ENCODE measurements at regions not wholly inside any gene's neighbourhood (a gene's known extent, or its start where the extent isn't known, plus 50 kb on each side); places are given as distances from the start of the nearest gene placed in this dataset.

DNA sequence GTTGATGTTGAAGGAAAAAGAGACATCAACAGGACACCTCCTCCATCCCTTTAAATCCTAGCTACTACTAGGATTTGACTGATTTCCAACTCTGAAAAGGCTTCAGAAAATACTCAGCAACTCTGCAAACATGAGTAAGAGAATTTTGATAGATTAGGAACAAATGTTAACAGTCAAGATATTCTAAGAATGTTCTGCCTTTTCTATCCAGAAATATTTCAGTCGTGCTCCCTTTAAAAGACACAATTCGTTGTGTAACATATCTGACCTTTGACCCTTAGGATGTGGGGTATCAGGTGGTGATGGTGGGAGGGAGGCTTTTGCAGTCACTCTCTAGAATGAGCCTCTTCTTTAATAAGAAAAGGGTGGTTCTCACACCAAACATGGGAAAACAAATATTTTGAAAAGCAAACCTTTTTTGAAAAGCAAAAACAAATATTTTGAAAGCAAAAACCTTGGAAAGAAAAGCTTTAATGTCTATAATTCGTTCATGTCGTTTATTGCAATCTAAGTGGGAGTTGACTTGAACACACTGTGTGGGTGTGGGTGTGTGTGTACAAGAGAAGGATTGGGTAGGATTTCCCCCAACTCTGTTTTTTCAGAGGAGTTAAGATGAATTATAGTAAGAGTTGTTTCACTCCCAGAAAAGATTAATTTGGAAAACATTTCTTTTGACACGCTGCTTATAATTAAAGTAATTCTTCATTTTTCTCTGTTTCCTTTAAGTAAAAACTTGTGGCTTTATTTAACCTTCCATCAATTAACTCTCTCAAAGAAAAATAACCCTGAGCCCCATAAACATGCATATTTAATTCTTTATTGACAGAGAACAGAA, 152.8 kb downstream of the TMEM167A start:
- no peaks in the 10 kb centered on the region for H3K27me3 Mint-ChIP-seq
- H3K4me3 Mint-ChIP-seq, result no peak overlapping the region
- no peak overlapping the region for H3K27ac Mint-ChIP-seq
- no peaks in the 10 kb centered on the region for H3K9me3 Mint-ChIP-seq (ENCODE audit: low read depth)
- no peaks in the 10 kb centered on the region for H3K4me1 Mint-ChIP-seq (ENCODE audit: low read depth)
- no peaks in the 10 kb centered on the region for H3K36me3 Mint-ChIP-seq

DNA sequence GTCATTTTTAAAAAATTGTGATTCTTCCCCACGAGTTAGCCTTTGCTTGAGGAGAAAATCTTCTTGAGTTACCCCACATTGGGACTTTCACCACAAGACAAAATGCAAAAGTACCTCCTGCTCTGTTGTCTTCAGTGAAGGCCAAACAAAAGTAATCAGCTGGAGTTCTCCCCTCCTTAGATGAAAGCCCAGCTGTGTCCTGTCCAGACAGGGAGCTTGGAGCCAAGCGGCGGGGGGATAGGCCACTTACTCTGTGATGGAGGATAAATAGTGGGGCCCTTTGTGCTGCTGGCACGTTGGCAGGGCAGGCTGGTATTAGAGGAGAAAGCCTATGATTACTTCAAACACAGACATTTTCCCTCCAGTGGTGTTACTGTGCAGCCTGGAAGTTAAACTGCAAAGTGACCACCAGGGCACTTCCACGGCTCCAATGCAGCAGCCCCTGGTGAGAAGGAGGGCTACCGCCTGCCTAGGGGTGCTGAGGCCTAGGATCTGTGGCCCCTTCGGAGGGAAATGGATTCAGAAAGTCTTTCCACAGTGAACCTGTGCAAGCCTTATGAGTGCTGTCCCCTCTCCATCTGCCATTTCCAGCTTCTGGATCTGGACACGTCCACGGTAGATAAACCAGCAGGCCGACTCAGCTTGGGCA, 155.0 kb downstream of the TMEM167A start:
- no peaks in the 10 kb centered on the region for H3K4me1 Mint-ChIP-seq (ENCODE audit: low read depth)
- H3K4me3 Mint-ChIP-seq, result no peak overlapping the region
- H3K36me3 Mint-ChIP-seq, result no peaks in the 10 kb centered on the region
- H3K27ac Mint-ChIP-seq, result no peak overlapping the region
- H3K27me3 Mint-ChIP-seq, result no peaks in the 10 kb centered on the region
- no peaks in the 10 kb centered on the region for H3K9me3 Mint-ChIP-seq (ENCODE audit: low read depth)

DNA sequence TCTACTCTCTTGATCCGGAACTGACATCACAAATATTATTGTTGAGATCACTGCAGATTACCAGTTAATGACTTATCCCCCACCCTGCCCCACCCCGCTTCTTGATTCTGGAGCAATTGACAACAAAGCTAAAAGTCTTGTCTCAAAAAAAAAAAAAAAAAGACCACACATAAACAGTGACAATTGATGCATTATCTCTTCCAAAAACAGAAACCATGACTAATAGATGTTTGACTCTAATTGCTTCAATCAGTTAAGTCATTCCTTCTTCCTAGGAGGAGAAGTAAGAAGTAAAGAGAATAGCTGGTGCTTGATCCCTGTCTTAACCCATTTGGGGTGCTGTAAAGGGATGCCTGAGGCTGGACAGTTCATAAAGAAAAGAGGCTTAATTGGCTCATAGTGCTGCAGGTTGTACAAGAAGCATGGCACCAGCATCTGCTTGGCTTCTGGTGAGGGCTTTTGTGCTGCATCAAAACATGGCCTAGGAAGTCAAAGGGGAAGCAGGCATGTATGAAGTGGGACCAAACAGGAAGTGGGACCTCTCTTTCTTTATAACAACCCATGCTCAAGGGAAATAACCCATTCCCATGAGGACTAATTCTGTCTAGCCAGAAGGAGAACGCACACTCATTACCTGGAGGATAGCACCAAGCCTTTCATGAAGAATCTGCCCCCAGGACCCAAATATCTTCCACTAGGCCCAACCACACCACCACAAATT, 158.7 kb downstream of the TMEM167A start:
- H3K27ac Mint-ChIP-seq, result no peak overlapping the region
- peaks cover 16% of the 10 kb centered on the region for H3K9me3 Mint-ChIP-seq (ENCODE audit: low read depth)
- H3K4me1 Mint-ChIP-seq (ENCODE audit: low read depth), result no peaks in the 10 kb centered on the region
- H3K4me3 Mint-ChIP-seq, result no peak overlapping the region
- H3K27me3 Mint-ChIP-seq, result peaks cover 1% of the 10 kb centered on the region
- peaks cover 6% of the 10 kb centered on the region for H3K36me3 Mint-ChIP-seq

DNA sequence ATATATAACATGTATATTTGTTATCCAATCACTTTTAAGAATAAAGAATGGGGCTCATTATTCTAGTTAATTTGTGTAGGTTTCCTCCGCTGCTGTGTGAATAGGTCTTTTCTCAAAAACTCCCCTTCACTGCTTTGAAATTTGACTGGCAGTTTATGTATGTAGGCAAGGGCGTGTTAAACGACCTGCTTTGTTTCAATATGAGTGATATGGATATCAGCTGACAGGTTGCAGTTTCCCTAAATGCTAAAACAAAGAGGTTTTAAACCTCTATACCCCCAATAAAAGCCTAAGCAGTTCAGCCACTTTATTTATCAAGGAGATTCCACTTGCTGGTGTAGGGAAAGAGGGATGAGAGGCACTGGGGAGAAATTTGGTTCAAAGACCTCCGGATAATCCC, 159.6 kb downstream of the TMEM167A start:
- Mint-ChIP-seq H3K4me1 (ENCODE audit: low read depth) (no peaks in the 10 kb centered on the region), H3K9me3 (ENCODE audit: low read depth) (peaks cover 16% of the 10 kb centered on the region), H3K4me3 (no peak overlapping the region), H3K36me3 (peaks cover 6% of the 10 kb centered on the region), H3K27ac (no peak overlapping the region), H3K27me3 (peaks cover 1% of the 10 kb centered on the region)

DNA sequence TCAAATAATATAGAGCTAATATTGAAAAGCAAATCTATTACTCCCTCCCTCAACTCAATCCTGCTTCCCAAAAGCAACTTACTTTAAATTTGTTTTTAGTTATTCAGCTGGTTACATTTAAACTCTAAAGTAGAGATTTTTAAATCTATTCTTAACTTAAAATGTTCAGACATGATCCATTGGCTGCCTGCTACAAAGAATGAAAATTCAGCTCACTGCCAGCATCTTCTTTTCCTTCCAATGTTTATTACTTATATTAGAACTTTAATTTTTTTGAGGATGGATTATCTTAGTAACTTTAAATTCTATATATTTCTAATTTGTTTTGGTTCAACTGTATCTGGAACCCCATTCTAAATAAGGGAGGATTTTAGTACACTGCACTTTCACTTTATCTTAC, 163.2 kb downstream of the TMEM167A start:
- H3K9me3 Mint-ChIP-seq (ENCODE audit: low read depth), result peaks cover 16% of the 10 kb centered on the region
- peaks cover 6% of the 10 kb centered on the region for H3K36me3 Mint-ChIP-seq
- no peaks in the 10 kb centered on the region for H3K4me1 Mint-ChIP-seq (ENCODE audit: low read depth)
- H3K27ac Mint-ChIP-seq, result no peak overlapping the region
- H3K27me3 Mint-ChIP-seq, result peaks cover 10% of the 10 kb centered on the region
- no peak overlapping the region for H3K4me3 Mint-ChIP-seq

DNA sequence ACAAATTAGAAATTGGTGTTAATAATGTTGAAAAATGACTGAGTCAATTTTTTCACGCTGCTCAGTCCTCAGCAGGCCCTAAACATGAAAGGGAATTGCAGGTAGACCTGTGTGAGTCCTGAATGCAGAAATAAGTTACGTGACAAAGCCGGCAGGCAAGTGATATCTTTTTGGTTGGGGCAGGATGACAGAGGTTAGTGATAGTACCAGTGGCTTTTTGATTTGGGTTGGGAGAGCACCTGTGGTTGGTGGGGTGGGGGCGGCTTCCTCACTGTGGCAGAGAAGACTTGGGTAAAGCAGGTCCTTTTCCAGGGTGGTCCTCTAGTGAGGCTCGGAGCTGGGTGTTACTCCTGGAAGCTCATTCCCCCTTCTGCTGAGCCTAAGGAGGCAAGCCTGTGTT, 164.7 kb downstream of the TMEM167A start:
- Mint-ChIP-seq H3K9me3 (ENCODE audit: low read depth) (peaks cover 16% of the 10 kb centered on the region), H3K4me1 (ENCODE audit: low read depth) (no peaks in the 10 kb centered on the region), H3K36me3 (peaks cover 6% of the 10 kb centered on the region), H3K27me3 (peaks cover 11% of the 10 kb centered on the region), H3K27ac (no peak overlapping the region), H3K4me3 (no peak overlapping the region)

DNA sequence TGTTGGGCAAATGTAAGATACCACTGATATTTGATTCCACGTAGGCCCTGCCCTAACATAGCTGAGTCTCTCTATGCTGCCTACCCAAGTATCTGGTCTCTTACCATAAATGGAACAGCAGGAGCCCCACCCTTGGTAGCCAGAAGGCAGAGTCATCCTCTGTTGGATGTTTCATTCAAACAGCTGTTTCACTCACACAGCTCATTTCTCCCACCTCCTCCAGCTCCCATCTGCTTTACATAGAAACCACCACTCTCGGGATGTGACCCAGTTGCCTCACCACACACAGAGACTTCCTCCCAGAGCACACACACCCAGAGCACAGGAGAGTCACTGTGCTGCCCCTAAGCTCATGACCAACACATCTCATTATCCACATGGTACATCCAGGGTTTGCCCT, 165.3 kb downstream of the TMEM167A start:
- Mint-ChIP-seq H3K9me3 (ENCODE audit: low read depth) (peaks cover 15% of the 10 kb centered on the region), H3K27ac (no peak overlapping the region), H3K27me3 (peaks cover 11% of the 10 kb centered on the region), H3K4me1 (ENCODE audit: low read depth) (no peaks in the 10 kb centered on the region), H3K4me3 (no peak overlapping the region), H3K36me3 (peaks cover 6% of the 10 kb centered on the region)

DNA sequence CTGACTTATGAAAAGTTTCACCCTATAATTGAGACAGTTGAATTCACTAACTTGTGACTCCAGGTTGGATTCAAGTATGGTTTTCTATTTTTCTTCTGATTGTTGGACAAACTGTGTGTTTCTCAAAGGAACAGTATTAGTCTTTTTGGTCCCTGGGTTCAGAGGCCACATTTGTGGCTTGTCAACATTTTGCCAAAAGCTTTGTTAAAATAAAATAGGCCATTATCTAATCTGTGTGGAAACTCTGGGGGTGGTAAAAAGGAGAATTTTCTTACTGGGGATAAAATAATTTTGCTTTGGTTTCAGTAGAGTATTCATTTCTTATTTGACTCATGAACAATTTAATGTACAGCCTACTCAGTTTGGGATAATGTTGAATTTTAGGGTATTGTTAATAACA, 166.3 kb downstream of the TMEM167A start:
- H3K27ac Mint-ChIP-seq, result no peak overlapping the region
- peaks cover 10% of the 10 kb centered on the region for H3K9me3 Mint-ChIP-seq (ENCODE audit: low read depth)
- no peaks in the 10 kb centered on the region for H3K4me1 Mint-ChIP-seq (ENCODE audit: low read depth)
- H3K27me3 Mint-ChIP-seq, result peaks cover 11% of the 10 kb centered on the region
- H3K4me3 Mint-ChIP-seq, result no peak overlapping the region
- peaks cover 6% of the 10 kb centered on the region for H3K36me3 Mint-ChIP-seq

DNA sequence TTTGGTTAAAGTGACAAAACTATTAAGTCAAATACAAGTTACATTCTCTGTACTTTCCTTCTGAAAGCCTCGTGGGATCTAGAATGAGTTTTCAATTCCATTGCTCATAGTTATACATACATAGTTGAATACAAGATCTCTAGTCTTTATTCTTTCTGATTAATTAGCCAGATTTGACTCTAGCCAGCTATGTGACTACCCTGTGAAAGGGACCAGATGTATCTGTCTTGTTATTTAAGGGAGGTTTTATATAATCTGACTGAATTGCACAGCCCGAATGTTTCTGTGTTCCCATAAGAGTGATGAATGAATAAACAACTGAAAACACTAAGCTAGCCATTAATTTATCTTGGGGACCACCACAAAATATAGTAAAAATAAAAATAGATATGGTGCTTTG, 166.7 kb downstream of the TMEM167A start:
- Mint-ChIP-seq H3K27ac (no peak overlapping the region), H3K27me3 (peaks cover 11% of the 10 kb centered on the region), H3K9me3 (ENCODE audit: low read depth) (peaks cover 6% of the 10 kb centered on the region), H3K4me3 (no peak overlapping the region), H3K4me1 (ENCODE audit: low read depth) (no peaks in the 10 kb centered on the region), H3K36me3 (peaks cover 4% of the 10 kb centered on the region)

DNA sequence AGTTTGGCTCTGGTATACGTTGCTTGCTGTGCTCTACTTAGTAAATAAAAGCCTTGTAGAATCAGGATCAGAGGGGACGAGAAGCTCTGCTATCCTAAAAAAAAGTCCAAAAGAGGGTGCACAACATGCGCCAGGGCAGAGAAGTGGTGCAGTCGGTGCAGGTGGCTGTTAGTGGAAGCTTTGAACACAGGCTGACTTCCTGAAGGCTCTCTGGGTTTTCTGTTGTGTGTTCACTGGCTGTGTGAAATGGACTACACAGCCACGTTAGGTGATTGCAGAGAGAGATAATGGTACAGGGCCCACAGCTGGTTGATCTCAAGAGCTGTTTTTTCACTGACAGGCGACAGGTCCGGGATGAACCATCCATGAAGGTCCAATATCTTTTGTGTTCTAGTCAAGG, 167.4 kb downstream of the TMEM167A start:
- H3K4me3 Mint-ChIP-seq, result no peak overlapping the region
- no peaks in the 10 kb centered on the region for H3K9me3 Mint-ChIP-seq (ENCODE audit: low read depth)
- no peak overlapping the region for H3K27ac Mint-ChIP-seq
- H3K4me1 Mint-ChIP-seq (ENCODE audit: low read depth), result no peaks in the 10 kb centered on the region
- no peaks in the 10 kb centered on the region for H3K36me3 Mint-ChIP-seq
- peaks cover 10% of the 10 kb centered on the region for H3K27me3 Mint-ChIP-seq

DNA sequence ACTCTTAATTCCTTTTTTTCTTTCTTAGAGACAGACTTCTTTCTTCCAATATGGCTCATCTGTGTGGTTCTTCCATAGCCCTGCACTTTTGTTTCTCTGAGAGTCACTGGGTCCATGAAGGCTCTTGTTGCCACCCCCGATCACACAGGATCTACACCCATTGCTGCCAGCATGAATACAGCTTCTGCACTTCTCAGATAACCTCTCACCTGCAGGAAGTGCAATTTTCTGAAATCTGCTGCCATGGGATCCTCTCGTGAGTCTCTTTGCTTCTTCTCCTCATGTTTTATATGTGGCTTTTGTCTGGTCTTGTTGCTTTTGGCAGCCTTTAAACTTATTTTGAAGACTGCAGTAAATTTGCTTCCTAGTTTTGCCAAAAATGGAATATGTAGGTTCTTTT, 171.2 kb downstream of the TMEM167A start:
- Mint-ChIP-seq H3K36me3 (no peaks in the 10 kb centered on the region), H3K27ac (no peak overlapping the region), H3K4me1 (ENCODE audit: low read depth) (no peaks in the 10 kb centered on the region), H3K4me3 (no peak overlapping the region), H3K9me3 (ENCODE audit: low read depth) (peaks cover 19% of the 10 kb centered on the region), H3K27me3 (peaks cover 4% of the 10 kb centered on the region)

DNA sequence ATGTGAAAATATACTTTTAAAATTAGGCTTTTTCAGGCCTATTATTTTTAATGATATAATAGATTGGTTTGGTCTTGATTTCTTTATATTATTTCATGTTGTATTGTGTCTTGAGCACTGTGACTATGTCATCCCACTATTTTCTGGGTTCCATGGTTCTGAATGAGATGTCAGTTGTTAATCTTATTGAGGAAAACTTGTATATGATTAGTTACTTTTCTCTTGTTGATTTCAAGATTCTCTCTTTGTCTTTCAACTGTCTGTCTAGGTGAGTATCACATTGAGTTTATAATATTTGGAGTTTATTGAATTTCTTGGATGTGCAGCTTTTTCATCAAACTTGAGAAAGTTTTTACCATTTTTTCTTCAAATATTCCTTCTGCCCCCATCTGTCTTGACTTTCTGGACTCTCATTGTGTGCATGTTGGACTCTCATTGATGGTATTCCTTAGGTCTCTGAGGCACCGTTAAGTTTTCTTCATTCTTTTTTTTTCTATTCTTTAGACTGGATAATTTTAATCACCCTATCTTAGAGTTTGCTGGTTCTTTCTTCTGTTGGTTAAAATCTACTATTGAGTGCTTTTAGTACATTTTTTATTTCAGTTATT, 175.8 kb downstream of the TMEM167A start:
- Mint-ChIP-seq H3K36me3 (no peaks in the 10 kb centered on the region), H3K27ac (no peak overlapping the region), H3K27me3 (no peaks in the 10 kb centered on the region), H3K9me3 (ENCODE audit: low read depth) (peaks cover 22% of the 10 kb centered on the region), H3K4me3 (no peak overlapping the region), H3K4me1 (ENCODE audit: low read depth) (no peaks in the 10 kb centered on the region)

DNA sequence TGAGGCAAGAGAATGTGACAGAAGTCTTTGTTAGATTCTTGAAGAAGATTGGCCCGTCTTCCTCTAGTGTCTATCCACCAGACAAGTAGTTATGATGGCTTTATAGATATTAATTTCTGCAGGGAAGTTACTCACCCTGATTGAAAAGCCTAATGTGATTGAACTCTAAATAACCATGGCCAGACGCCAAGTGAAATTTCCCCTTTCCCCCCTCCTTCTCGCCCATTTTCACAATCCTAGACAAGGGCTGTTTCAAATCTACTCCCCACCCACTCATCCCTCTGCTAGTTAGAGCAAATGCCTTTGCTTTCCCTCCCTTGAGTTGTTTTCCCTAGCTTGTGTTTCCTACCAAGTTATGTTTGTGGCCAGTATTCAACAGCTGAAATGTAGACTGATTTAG, 182.5 kb downstream of the TMEM167A start:
- no peaks in the 10 kb centered on the region for H3K36me3 Mint-ChIP-seq
- H3K9me3 Mint-ChIP-seq (ENCODE audit: low read depth), result no peaks in the 10 kb centered on the region
- no peaks in the 10 kb centered on the region for H3K4me1 Mint-ChIP-seq (ENCODE audit: low read depth)
- no peaks in the 10 kb centered on the region for H3K27me3 Mint-ChIP-seq
- no peak overlapping the region for H3K4me3 Mint-ChIP-seq
- no peak overlapping the region for H3K27ac Mint-ChIP-seq

DNA sequence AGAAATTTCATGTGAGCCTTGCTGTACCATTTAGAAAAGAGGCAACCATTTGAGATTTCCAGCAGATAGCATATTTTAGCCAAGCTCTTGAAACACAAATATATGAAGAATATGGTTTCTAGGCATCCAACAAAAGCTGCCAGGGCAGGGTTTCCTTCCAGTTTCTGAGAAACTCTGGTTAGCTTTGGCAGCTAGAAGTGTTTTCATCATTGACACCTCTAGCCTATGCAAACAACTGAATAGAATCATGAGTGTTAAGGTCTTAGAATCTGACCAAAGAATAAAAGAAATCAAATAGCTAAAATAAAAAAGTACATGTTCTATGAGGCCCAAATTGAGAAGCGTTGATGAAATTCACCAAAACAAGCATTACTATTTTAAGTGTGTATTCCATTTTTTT, 188.1 kb downstream of the TMEM167A start:
- no peak overlapping the region for H3K4me3 Mint-ChIP-seq
- H3K36me3 Mint-ChIP-seq, result no peaks in the 10 kb centered on the region
- H3K4me1 Mint-ChIP-seq (ENCODE audit: low read depth), result peaks cover 3% of the 10 kb centered on the region
- no peak overlapping the region for H3K27ac Mint-ChIP-seq
- no peaks in the 10 kb centered on the region for H3K9me3 Mint-ChIP-seq (ENCODE audit: low read depth)
- H3K27me3 Mint-ChIP-seq, result peaks cover 5% of the 10 kb centered on the region

DNA sequence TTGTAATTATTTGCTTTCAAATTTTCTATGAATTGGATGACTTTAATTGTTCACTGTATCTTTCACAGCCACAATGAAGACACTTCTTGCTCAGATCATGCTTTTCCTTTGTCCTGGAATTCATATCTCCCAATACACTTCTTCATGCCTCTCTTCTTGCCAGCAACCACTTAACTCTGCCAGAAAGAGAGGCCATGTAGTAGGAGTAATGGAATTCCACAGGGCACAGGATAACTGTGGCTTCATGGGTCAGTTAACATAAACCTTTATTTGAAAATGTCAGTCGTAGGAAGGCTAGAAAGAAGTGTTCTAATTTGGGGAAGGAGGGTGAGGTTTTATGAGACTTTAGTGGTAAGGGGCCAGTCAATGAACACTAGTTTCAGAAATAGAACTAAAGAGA, 190.3 kb downstream of the TMEM167A start:
- H3K27me3 Mint-ChIP-seq, result peaks cover 5% of the 10 kb centered on the region
- H3K27ac Mint-ChIP-seq, result no peak overlapping the region
- no peak overlapping the region for H3K4me3 Mint-ChIP-seq
- no peaks in the 10 kb centered on the region for H3K9me3 Mint-ChIP-seq (ENCODE audit: low read depth)
- peaks cover 8% of the 10 kb centered on the region for H3K4me1 Mint-ChIP-seq (ENCODE audit: low read depth)
- no peaks in the 10 kb centered on the region for H3K36me3 Mint-ChIP-seq

All from activated naive CD8-positive, alpha-beta T cell (primary cell).